ENCODE measurements at regions not wholly inside any gene's neighbourhood (a gene's known extent, or its start where the extent isn't known, plus 50 kb on each side); places are given as distances from the start of the nearest gene placed in this dataset.

- Mint-ChIP-seq H3K4me3 (no peak overlapping the region), H3K9me3 (peaks cover 47% of the 10 kb centered on the region), H3K27ac (no peak overlapping the region), H3K27me3 (ENCODE audit: insufficient read depth) (peaks cover 9% of the 10 kb centered on the region), H3K4me1 (no peaks in the 10 kb centered on the region), H3K36me3 (ENCODE audit: low read depth) (no peaks in the 10 kb centered on the region)
- H3K27me3 ChIP-seq (ENCODE audit: control insufficient read depth, insufficient read depth, low read length, poor library complexity, severe bottlenecking): no peaks in the 10 kb centered on the region
- no peak overlapping the region for H3K9ac ChIP-seq (ENCODE audit: extremely low read depth, low read length, poor library complexity, severe bottlenecking)
- TF ChIP-seq, protein P1, sequence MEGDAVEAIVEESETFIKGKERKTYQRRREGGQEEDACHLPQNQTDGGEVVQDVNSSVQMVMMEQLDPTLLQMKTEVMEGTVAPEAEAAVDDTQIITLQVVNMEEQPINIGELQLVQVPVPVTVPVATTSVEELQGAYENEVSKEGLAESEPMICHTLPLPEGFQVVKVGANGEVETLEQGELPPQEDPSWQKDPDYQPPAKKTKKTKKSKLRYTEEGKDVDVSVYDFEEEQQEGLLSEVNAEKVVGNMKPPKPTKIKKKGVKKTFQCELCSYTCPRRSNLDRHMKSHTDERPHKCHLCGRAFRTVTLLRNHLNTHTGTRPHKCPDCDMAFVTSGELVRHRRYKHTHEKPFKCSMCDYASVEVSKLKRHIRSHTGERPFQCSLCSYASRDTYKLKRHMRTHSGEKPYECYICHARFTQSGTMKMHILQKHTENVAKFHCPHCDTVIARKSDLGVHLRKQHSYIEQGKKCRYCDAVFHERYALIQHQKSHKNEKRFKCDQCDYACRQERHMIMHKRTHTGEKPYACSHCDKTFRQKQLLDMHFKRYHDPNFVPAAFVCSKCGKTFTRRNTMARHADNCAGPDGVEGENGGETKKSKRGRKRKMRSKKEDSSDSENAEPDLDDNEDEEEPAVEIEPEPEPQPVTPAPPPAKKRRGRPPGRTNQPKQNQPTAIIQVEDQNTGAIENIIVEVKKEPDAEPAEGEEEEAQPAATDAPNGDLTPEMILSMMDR (conservative IDR thresholded peaks at IDR 0.05): no peak
- no peak for DNase-seq
- WGBS, 2 experiments (ENCODE audit: insufficient coverage in 1 of 2, insufficient read length in 1 of 2): 77% methylated on average over 1 of the region's 1 CpG; no CpG with 5 or more reads in 1 of the 2 experiments
- H3K4me3 ChIP-seq (ENCODE audit: low read length): no peak overlapping the region
- no peak overlapping the region for H3K27ac ChIP-seq (ENCODE audit: low read depth, low read length)
- H3K9me3 ChIP-seq (ENCODE audit: control insufficient read depth, low read length): no peaks in the 10 kb centered on the region
- H3K36me3 ChIP-seq (ENCODE audit: control insufficient read depth, insufficient read depth, low read length): no peaks in the 10 kb centered on the region
- H3K4me1 ChIP-seq (ENCODE audit: control insufficient read depth, insufficient read depth, low read length): no peaks in the 10 kb centered on the region
These were observed 629.4 kb upstream of the FRG1 start for GRCh38 chr4:189311251-189311650.

DNA sequence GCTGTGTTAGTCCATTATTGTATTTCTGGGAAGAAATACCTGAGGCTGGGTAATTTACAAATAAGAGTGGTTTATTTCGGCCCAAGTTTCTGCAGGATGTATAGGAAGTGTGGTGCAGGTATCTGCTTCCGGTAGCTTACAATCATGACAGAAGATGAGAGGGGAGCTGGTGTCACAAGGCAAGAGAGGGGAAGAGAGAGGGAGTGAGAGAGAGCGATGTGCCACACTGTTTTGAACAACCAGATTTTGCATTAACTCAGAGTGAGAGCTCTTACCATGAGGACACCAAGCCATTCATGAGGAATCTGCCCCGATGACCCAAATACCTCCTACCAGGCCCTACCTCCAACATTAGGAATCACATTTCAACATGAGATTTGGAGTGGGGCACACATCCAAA lies 627.6 kb upstream of the FRG1 start:
- Histone ChIP-seq H3K4me1 (ENCODE audit: control insufficient read depth, insufficient read depth, low read length) (no peaks in the 10 kb centered on the region), H3K27ac (ENCODE audit: low read depth, low read length) (no peak overlapping the region), H3K9me3 (ENCODE audit: control insufficient read depth, low read length) (no peaks in the 10 kb centered on the region), H3K36me3 (ENCODE audit: control insufficient read depth, insufficient read depth, low read length) (no peaks in the 10 kb centered on the region), H3K4me3 (ENCODE audit: low read length) (no peak overlapping the region), H3K27me3 (ENCODE audit: control insufficient read depth, insufficient read depth, low read length, poor library complexity, severe bottlenecking) (no peaks in the 10 kb centered on the region), H3K9ac (ENCODE audit: extremely low read depth, low read length, poor library complexity, severe bottlenecking) (no peak overlapping the region)
- Mint-ChIP-seq H3K4me1 (no peaks in the 10 kb centered on the region), H3K4me3 (no peak overlapping the region), H3K9me3 (peaks cover 45% of the 10 kb centered on the region), H3K27ac (no peak overlapping the region), H3K36me3 (ENCODE audit: low read depth) (no peaks in the 10 kb centered on the region), H3K27me3 (ENCODE audit: insufficient read depth) (peaks cover 5% of the 10 kb centered on the region)
- 76 to 84% methylated on average over 3 to 4 of the region's 4 CpGs for WGBS, 2 experiments (ENCODE audit: insufficient coverage in 1 of 2, insufficient read length in 1 of 2)
- DNase-seq: no peak
- TF ChIP-seq, protein P1 (conservative IDR thresholded peaks at IDR 0.05): no peak

GRCh38 chr4:189313861-189314513 lies 626.7 kb upstream of the FRG1 start:
- DNase-seq: no peak
- H3K4me3 ChIP-seq (ENCODE audit: low read length): no peak overlapping the region
- H3K27ac Mint-ChIP-seq: no peak overlapping the region
- no peaks in the 10 kb centered on the region for H3K4me1 Mint-ChIP-seq
- no peak overlapping the region for H3K9ac ChIP-seq (ENCODE audit: extremely low read depth, low read length, poor library complexity, severe bottlenecking)
- no peaks in the 10 kb centered on the region for H3K36me3 Mint-ChIP-seq (ENCODE audit: low read depth)
- TF ChIP-seq, protein P1 (conservative IDR thresholded peaks at IDR 0.05): no peak
- no peak overlapping the region for H3K4me3 Mint-ChIP-seq
- H3K36me3 ChIP-seq (ENCODE audit: control insufficient read depth, insufficient read depth, low read length): no peaks in the 10 kb centered on the region
- H3K27me3 ChIP-seq (ENCODE audit: control insufficient read depth, insufficient read depth, low read length, poor library complexity, severe bottlenecking): no peaks in the 10 kb centered on the region
- H3K9me3 ChIP-seq (ENCODE audit: control insufficient read depth, low read length): no peaks in the 10 kb centered on the region
- peaks cover 5% of the 10 kb centered on the region for H3K27me3 Mint-ChIP-seq (ENCODE audit: insufficient read depth)
- no peak overlapping the region for H3K27ac ChIP-seq (ENCODE audit: low read depth, low read length)
- no peaks in the 10 kb centered on the region for H3K4me1 ChIP-seq (ENCODE audit: control insufficient read depth, insufficient read depth, low read length)
- peaks cover 52% of the 10 kb centered on the region for H3K9me3 Mint-ChIP-seq
- 90 to 92% methylated on average over 7 to 20 of the region's 24 CpGs for WGBS, 2 experiments (ENCODE audit: insufficient coverage in 1 of 2, insufficient read length in 1 of 2)

All from endodermal cell (in vitro differentiated cells).